H9 (cell line): ENCODE measurements at regions not wholly inside any gene's neighbourhood (a gene's known extent, or its start where the extent isn't known, plus 50 kb on each side); places are given as distances from the start of the nearest gene placed in this dataset.

Experiments used
- DNase-seq: peaks from one replicate; pipeline ENCODE4 v3.0.0-alpha.2; 2017
- H2AFZ ChIP-seq: one replicate; pipeline ENCODE4 v1.6.1; 2013; ENCODE audit warnings: mild to moderate bottlenecking, low read length, control low read depth, moderate library complexity
- H2AK5ac ChIP-seq: 2 replicates; pipeline ENCODE4 v1.6.1; 2013; ENCODE audit warnings: low read length, control low read depth, mixed read lengths; ENCODE audit not compliant: insufficient read length
- H2BK120ac ChIP-seq: one replicate; pipeline ENCODE4 v1.6.1; 2013; ENCODE audit warnings: low read depth, mild to moderate bottlenecking, low read length, control low read depth, inconsistent platforms; ENCODE audit not compliant: poor library complexity, severe bottlenecking
- H2BK12ac ChIP-seq: 2 replicates; pipeline ENCODE4 v1.6.1; 2013; ENCODE audit warnings: low read length, control low read depth, mixed read lengths, low read depth; ENCODE audit not compliant: insufficient read length
- H2BK15ac ChIP-seq: 2 replicates; pipeline ENCODE4 v1.6.1; 2013; ENCODE audit warnings: low read depth, low read length, control low read depth
- H2BK20ac ChIP-seq: one replicate; pipeline ENCODE4 v1.6.1; 2013; ENCODE audit warnings: low read depth, mild to moderate bottlenecking, low read length, control low read depth, inconsistent platforms; ENCODE audit not compliant: poor library complexity, severe bottlenecking
- H2BK5ac ChIP-seq: 2 replicates; pipeline ENCODE4 v1.6.1; 2013; ENCODE audit warnings: low read length, control low read depth, mixed read lengths; ENCODE audit not compliant: insufficient read length
- H3K14ac ChIP-seq: 2 replicates; pipeline ENCODE4 v1.6.1; 2013; ENCODE audit warnings: low read length, control low read depth; ENCODE audit not compliant: insufficient read depth
- H3K18ac ChIP-seq: 2 replicates; pipeline ENCODE4 v1.6.1; 2013; ENCODE audit warnings: low read depth, mild to moderate bottlenecking, mixed read lengths, low read length, control low read depth; ENCODE audit not compliant: insufficient read length
- H3K23ac ChIP-seq: 2 replicates; pipeline ENCODE4 v1.6.1; 2013; ENCODE audit warnings: low read length, control low read depth, mixed read lengths, low read depth; ENCODE audit not compliant: insufficient read length
- H3K23me2 ChIP-seq: 2 replicates; pipeline ENCODE4 v1.6.1; 2013; ENCODE audit warnings: low read depth, mild to moderate bottlenecking, mixed read lengths, low read length, control low read depth; ENCODE audit not compliant: insufficient read length, poor library complexity, severe bottlenecking
- H3K27ac ChIP-seq: 2 replicates; pipeline ENCODE4 v1.5.1; 2013; ENCODE audit warnings: low read length, control low read depth, mixed read lengths, low read depth; ENCODE audit not compliant: insufficient read length
- H3K27me3 ChIP-seq: 2 replicates; pipeline ENCODE4 v1.6.1; 2013; ENCODE audit warnings: low read length, control low read depth, inconsistent platforms; ENCODE audit not compliant: insufficient read depth
- H3K4ac ChIP-seq: 2 replicates; pipeline ENCODE4 v1.6.1; 2013; ENCODE audit warnings: low read depth, mild to moderate bottlenecking, control low read depth, inconsistent platforms, low read length, moderate library complexity
- H3K4me1 ChIP-seq: 2 replicates; pipeline ENCODE4 v1.6.1; 2013; ENCODE audit warnings: low read length, control low read depth, inconsistent platforms; ENCODE audit not compliant: insufficient read depth
- H3K4me2 ChIP-seq: 2 replicates; pipeline ENCODE4 v1.6.1; 2013; ENCODE audit warnings: low read length, control low read depth, mixed read lengths; ENCODE audit not compliant: insufficient read length, insufficient read depth
- H3K56ac ChIP-seq: 2 replicates; pipeline ENCODE4 v1.6.1; 2013; ENCODE audit warnings: low read depth, mild to moderate bottlenecking, mixed read lengths, low read length, control low read depth; ENCODE audit not compliant: insufficient read length
- H3K79me1 ChIP-seq: 2 replicates; pipeline ENCODE4 v1.6.1; 2013; ENCODE audit warnings: low read depth, mild to moderate bottlenecking, moderate library complexity, low read length, control low read depth, inconsistent platforms; ENCODE audit not compliant: insufficient read depth, poor library complexity, severe bottlenecking
- H3K79me2 ChIP-seq: 2 replicates; pipeline ENCODE4 v1.6.1; 2013; ENCODE audit warnings: low read length, control low read depth, inconsistent platforms; ENCODE audit not compliant: insufficient read depth
- H3K9ac ChIP-seq: 2 replicates; pipeline ENCODE4 v1.6.1; 2013; ENCODE audit warnings: low read length, control low read depth, mixed read lengths; ENCODE audit not compliant: insufficient read length; ENCODE audit errors: extremely low read depth
- H3K9me3 ChIP-seq: one replicate; pipeline ENCODE4 v1.6.1; 2013; ENCODE audit warnings: low read depth, low read length, inconsistent platforms; ENCODE audit not compliant: control insufficient read depth
- H3T11ph ChIP-seq: one replicate; pipeline ENCODE4 v1.6.1; 2013; ENCODE audit warnings: mild to moderate bottlenecking, low read length, control low read depth, inconsistent platforms
- H4K20me1 ChIP-seq: one replicate; pipeline ENCODE4 v1.6.1; 2013; ENCODE audit not compliant: control insufficient read depth, insufficient read length, insufficient read depth
- H4K5ac ChIP-seq: 2 replicates; pipeline ENCODE4 v1.6.1; 2013; ENCODE audit warnings: low read depth, mild to moderate bottlenecking, mixed read lengths, low read length, control low read depth; ENCODE audit not compliant: insufficient read length
- H4K8ac ChIP-seq: replicated peaks from 2 replicates; pipeline ENCODE4 v1.6.1; 2013; ENCODE audit warnings: low read length, control low read depth, mixed read lengths, low read depth; ENCODE audit not compliant: insufficient read length
- H4K91ac ChIP-seq: 2 replicates; pipeline ENCODE4 v1.6.1; 2013; ENCODE audit warnings: low read depth, mild to moderate bottlenecking, moderate library complexity, mixed read lengths, low read length, control low read depth; ENCODE audit not compliant: insufficient read length
- H3K27ac Mint-ChIP-seq, 3 experiments: 2 replicates in 2 of 3; 3 replicates in 1 of 3; pipeline ENCODE4 v1.8.0; 2020 to 2021; ENCODE audit warnings: mixed read lengths in 3 of 3, mild to moderate bottlenecking in 1 of 3, moderate library complexity in 1 of 3
- H3K27me3 Mint-ChIP-seq: 2 replicates; pipeline ENCODE4 v1.8.0; 2021; ENCODE audit warnings: low read depth, mild to moderate bottlenecking, moderate library complexity, mixed read lengths
- H3K36me3 Mint-ChIP-seq, 3 experiments: 2 replicates in 2 of 3; 3 replicates in 1 of 3; pipeline ENCODE4 v1.8.0; 2020 to 2021; ENCODE audit warnings: low read depth in 3 of 3, mixed read lengths in 3 of 3; ENCODE audit not compliant: insufficient read depth in 1 of 3
- H3K4me1 Mint-ChIP-seq, 2 experiments: 2 replicates each; pipeline ENCODE4 v1.8.0; 2020; ENCODE audit warnings: mixed read lengths in 2 of 2
- H3K4me3 Mint-ChIP-seq, 2 experiments: 2 replicates in 1 of 2; 3 replicates in 1 of 2; pipeline ENCODE4 v1.8.0; 2020 to 2021; ENCODE audit warnings: mild to moderate bottlenecking in 2 of 2, mixed read lengths in 2 of 2, moderate library complexity in 1 of 2
- H3K9me3 Mint-ChIP-seq, 2 experiments: 2 replicates in 1 of 2; 3 replicates in 1 of 2; pipeline ENCODE4 v1.8.0; 2020; ENCODE audit warnings: mild to moderate bottlenecking in 2 of 2, mixed read lengths in 2 of 2, moderate library complexity in 1 of 2
- CTCF ChIP-seq: fragments of 200-600 bp; sonication (generic); conservative IDR thresholded peaks from 3 replicates; pipeline ENCODE4 v1.8.0; 2021; ENCODE audit warnings: antibody characterized with exemption, mild to moderate bottlenecking

GRCh38 chr5:97545446-97545845 lies 362.4 kb upstream of the RIOK2 start:
- Histone ChIP-seq H3K4me1 (no peaks in the 10 kb centered on the region), H3K14ac (no peak overlapping the region), H3T11ph (no peak overlapping the region), H3K9me3 (no peaks in the 10 kb centered on the region), H4K91ac (no peak overlapping the region), H3K18ac (no peak overlapping the region), H3K4me2 (no peak overlapping the region), H3K27me3 (no peaks in the 10 kb centered on the region), H2BK15ac (no peak overlapping the region), H2BK5ac (no peak overlapping the region), H2BK12ac (no peak overlapping the region), H3K27ac (no peak overlapping the region), H4K5ac (no peak overlapping the region), H3K23ac (no peak overlapping the region), H3K79me2 (no peaks in the 10 kb centered on the region), H3K4ac (no peak overlapping the region), H3K23me2 (no peaks in the 10 kb centered on the region), H2AK5ac (no peak overlapping the region), H2AFZ (no peak overlapping the region), H2BK20ac (no peak overlapping the region), H2BK120ac (no peak overlapping the region), H3K9ac (no peak overlapping the region), H3K79me1 (no peaks in the 10 kb centered on the region), H3K56ac (no peak overlapping the region), H4K20me1 (no peaks in the 10 kb centered on the region), H4K8ac (no peak overlapping the region)
- peaks cover 2 to 4% of the 10 kb centered on the region in 2 experiments; a peak in 4 of 5 replicates for H3K9me3 Mint-ChIP-seq
- peaks cover 0 to 4% (median 0%) of the 10 kb centered on the region in 3 experiments; a peak in 2 of 7 replicates for H3K36me3 Mint-ChIP-seq
- DNase-seq: no peak
- no peak overlapping the region for H3K27ac Mint-ChIP-seq
- TF ChIP-seq CTCF: no peak
- H3K4me3 Mint-ChIP-seq: no peak overlapping the region
- peaks cover 32 to 36% of the 10 kb centered on the region in 2 experiments for H3K4me1 Mint-ChIP-seq
- no peaks in the 10 kb centered on the region for H3K27me3 Mint-ChIP-seq
